AG04449 (cell line): ENCODE measurements at regions not wholly inside any gene's neighbourhood (a gene's known extent, or its start where the extent isn't known, plus 50 kb on each side); places are given as distances from the start of the nearest gene placed in this dataset.
A peak's percentile ranks its signal among the peaks of the same experiment; 100 is the strongest.

Experiments used
- CTCF ChIA-PET: fragments of 350-600 bp; formaldehyde crosslinking; extraction: SDS; loops from one replicate; lab custom pipeline; 2021; ENCODE audit warnings: antibody characterized with exemption; lab: Yijun Ruan, JAX
- POLR2A ChIA-PET: fragments of 400-600, 350-600 bp; formaldehyde crosslinking; extraction: SDS; loops from one replicate; lab custom pipeline; 2020; ENCODE audit warnings: antibody characterized with exemption, inconsistent platforms; lab: Yijun Ruan, JAX
- DNase-seq: peaks from one replicate; pipeline ENCODE4 v3.0.0-alpha.2; 2010; ENCODE audit warnings: low read depth, low spot score
- H3K4me3 ChIP-seq: 2 replicates; pipeline ENCODE4 v1.5.1; 2011; ENCODE audit warnings: low read depth, mild to moderate bottlenecking, control low read depth, low read length
- TF ChIP-seq, protein P1 (sequence below): IDR thresholded peaks from one replicate; pipeline ENCODE4 v1.5.1; 2011; ENCODE audit warnings: mild to moderate bottlenecking, moderate library complexity, low read length, control low read depth, inconsistent platforms; ENCODE audit not compliant: insufficient read depth; ENCODE audit errors: missing control alignments

- POLR2A ChIA-PET, result no interaction called here
- no peak overlapping the region for H3K4me3 ChIP-seq
- TF ChIP-seq, protein P1, sequence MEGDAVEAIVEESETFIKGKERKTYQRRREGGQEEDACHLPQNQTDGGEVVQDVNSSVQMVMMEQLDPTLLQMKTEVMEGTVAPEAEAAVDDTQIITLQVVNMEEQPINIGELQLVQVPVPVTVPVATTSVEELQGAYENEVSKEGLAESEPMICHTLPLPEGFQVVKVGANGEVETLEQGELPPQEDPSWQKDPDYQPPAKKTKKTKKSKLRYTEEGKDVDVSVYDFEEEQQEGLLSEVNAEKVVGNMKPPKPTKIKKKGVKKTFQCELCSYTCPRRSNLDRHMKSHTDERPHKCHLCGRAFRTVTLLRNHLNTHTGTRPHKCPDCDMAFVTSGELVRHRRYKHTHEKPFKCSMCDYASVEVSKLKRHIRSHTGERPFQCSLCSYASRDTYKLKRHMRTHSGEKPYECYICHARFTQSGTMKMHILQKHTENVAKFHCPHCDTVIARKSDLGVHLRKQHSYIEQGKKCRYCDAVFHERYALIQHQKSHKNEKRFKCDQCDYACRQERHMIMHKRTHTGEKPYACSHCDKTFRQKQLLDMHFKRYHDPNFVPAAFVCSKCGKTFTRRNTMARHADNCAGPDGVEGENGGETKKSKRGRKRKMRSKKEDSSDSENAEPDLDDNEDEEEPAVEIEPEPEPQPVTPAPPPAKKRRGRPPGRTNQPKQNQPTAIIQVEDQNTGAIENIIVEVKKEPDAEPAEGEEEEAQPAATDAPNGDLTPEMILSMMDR, result no peak
- DNase-seq, result no peak
- CTCF ChIA-PET, result interaction anchor here (1.2 kb wide), 1 partner anchor 14 kb away, joined by 4 read pairs; no protein-coding TSS in a partner anchor
Measured at GRCh38 chr10:31187182-31187581, 131.8 kb upstream of the ZEB1 start.

DNA sequence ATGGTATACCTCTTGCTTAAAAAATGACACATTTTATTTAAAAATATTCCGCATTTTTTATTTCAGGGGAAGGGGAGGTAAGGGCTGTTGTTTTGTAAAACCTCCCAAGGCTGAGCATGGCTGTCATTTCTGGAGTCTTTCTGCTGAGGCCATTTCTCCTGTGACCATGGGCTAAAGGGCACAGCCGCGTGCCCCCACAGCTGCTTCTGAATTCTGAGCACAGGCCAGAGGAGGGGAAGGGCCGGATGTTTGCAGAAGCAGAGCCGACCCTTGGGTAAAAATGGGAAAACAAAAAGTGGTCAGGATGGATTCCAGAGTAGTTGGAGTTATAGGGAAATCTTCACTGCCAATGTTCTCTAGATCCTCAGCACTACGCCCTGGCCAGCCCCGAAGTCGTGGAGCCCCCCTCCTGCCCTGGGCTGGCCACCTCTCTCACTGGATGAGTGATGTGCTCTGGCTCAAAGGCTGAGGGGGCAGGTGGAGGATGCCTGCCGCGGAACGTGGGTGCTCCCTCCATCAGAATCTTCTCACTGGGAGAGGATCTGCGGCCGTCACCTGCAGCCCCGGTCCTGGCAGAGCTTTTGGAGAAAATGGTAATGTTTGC is 131.3 kb upstream of the ZEB1 start:
- CTCF ChIA-PET, result no interaction called here
- DNase-seq, result no peak
- TF ChIP-seq, protein P1, result no peak
- POLR2A ChIA-PET, result no interaction called here
- no peak overlapping the region for H3K4me3 ChIP-seq

DNA sequence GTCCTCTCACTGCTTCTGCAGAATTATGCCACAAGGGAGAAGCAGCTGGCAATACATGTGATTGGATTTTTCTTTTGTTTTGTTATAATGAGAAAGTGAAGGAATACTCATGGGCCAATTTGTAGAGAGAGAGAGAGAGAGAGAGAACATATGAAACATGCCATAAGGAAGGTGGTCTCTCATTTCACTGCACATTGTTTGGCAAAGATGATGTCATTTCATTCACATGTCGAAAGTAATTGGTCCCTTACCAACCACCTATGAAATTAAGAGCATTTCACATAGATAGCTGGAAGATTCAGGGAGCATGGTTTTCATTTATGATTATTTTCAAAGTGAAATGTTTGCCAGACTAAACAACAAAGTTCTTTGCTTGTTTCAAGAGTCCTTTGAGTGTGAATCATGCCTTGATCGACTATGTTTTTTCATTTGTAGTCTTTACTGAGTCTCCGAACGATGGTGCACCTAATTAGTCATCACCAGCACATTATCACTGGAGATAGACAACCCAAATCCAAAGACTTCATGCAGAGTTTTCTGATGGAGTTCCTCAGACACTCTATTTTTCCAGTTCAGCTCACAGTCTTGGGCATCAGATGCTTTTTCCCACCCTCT is 130.1 kb upstream of the ZEB1 start:
- POLR2A ChIA-PET, result no interaction called here
- CTCF ChIA-PET, result no interaction called here
- H3K4me3 ChIP-seq, result no peak overlapping the region
- TF ChIP-seq, protein P1, result no peak
- DNase-seq, result peak; percentile 10

- TF ChIP-seq, protein P1, result no peak
- no peak for DNase-seq
- H3K4me3 ChIP-seq, result no peak overlapping the region
- POLR2A ChIA-PET, result interaction anchor here (0.6 kb wide), 1 partner anchor 31 kb away, joined by 4 read pairs; no protein-coding TSS in a partner anchor
- CTCF ChIA-PET, result no interaction called here
Measured at GRCh38 chr10:31190488-31190887, 128.5 kb upstream of the ZEB1 start.

GRCh38 chr10:31192475-31192874 is 126.5 kb upstream of the ZEB1 start:
- H3K4me3 ChIP-seq, result no peak overlapping the region
- TF ChIP-seq, protein P1, result no peak
- DNase-seq, result no peak
- POLR2A ChIA-PET, result no interaction called here
- CTCF ChIA-PET, result no interaction called here

- DNase-seq, result no peak
- ChIA-PET CTCF (no interaction called here), POLR2A (no interaction called here)
- TF ChIP-seq, protein P1, result no peak
- H3K4me3 ChIP-seq, result no peak overlapping the region
Measured at GRCh38 chr10:31194986-31195385, 124.0 kb upstream of the ZEB1 start.
